ENCODE measurements at regions not wholly inside any gene's neighbourhood (a gene's known extent, or its start where the extent isn't known, plus 50 kb on each side); places are given as distances from the start of the nearest gene placed in this dataset.

DNA sequence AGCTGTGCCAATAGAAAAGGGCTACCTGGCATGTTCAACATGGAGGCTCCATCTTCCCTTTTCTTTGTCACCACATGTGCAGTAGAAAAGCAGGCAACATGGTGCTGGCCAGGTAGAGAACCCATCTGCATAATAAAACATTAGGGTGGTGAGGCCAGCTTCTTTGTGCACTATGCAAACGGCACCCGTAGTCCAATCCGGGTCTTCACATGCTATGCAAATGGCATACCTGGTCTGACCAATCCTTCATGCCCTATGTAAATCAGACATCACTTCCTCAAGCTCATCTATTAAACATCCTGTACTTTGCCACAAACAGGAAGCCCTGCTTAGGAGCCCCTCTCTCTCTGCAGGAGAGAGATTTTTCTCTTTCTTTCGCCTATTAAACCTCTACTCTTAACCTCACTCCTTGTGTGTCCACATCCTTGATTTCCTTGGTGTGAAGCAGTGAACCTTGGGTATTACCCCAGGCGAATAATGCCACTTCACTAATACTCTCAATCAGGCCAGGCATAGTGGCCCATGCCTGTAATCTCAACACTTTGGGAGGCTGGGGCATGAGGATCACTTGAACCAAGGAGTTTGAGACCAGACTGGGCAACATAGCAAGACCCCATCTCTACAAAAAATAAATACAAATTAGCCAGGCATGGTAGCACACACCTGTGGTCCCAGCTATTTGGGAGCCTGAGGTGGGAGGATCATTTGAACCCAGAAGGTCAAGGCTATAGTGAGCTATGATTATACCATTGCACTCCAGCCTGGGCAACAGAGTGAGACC is 111.3 kb upstream of the MRI1 start:
- H3K27ac ChIP-seq (ENCODE audit: low read length) = no peak overlapping the region

DNA sequence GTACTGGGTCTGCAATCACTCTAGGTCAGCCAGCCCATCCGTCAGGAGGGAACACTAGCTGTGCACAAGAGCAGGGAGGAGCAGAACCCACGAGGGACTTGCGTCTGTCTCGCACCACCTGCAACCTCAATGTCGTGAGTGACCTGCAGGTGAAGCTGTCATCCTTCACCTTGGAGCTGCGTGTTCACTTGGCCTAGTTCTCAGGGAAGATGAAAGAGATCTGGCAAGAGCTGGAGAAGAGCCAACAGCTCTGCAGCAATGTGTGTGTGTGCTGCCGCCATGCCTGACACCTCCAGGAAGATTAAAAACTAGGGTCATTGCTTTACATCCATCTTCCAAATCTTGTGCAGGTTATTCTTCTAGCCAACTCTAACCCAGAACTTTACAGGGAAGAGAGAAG is 117.6 kb upstream of the MRI1 start:
- H2AFZ ChIP-seq (ENCODE audit: low read depth, low read length) = no peak overlapping the region
- no peak overlapping the region for H3K4me2 ChIP-seq (ENCODE audit: low read length)
- no peak overlapping the region for H3K9ac ChIP-seq (ENCODE audit: low read length)
- no peaks in the 10 kb centered on the region for H3F3A ChIP-seq (ENCODE audit: insufficient read depth, low read length, poor library complexity, severe bottlenecking)
- H3K27ac ChIP-seq (ENCODE audit: low read length) = no peak overlapping the region
- H3K9me2 ChIP-seq (ENCODE audit: insufficient read depth, low read length) = no peaks in the 10 kb centered on the region
- no peaks in the 10 kb centered on the region for H4K20me1 ChIP-seq (ENCODE audit: insufficient read depth)
- TF ChIP-seq RAD21 (conservative IDR thresholded peaks at IDR 0.05) = no peak
- TF ChIP-seq, protein P1, sequence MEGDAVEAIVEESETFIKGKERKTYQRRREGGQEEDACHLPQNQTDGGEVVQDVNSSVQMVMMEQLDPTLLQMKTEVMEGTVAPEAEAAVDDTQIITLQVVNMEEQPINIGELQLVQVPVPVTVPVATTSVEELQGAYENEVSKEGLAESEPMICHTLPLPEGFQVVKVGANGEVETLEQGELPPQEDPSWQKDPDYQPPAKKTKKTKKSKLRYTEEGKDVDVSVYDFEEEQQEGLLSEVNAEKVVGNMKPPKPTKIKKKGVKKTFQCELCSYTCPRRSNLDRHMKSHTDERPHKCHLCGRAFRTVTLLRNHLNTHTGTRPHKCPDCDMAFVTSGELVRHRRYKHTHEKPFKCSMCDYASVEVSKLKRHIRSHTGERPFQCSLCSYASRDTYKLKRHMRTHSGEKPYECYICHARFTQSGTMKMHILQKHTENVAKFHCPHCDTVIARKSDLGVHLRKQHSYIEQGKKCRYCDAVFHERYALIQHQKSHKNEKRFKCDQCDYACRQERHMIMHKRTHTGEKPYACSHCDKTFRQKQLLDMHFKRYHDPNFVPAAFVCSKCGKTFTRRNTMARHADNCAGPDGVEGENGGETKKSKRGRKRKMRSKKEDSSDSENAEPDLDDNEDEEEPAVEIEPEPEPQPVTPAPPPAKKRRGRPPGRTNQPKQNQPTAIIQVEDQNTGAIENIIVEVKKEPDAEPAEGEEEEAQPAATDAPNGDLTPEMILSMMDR (IDR thresholded peaks at IDR 0.05; ENCODE audit: poor library complexity, severe bottlenecking) = no peak
- TF ChIP-seq SMC3 (conservative IDR thresholded peaks at IDR 0.05; ENCODE audit: poor library complexity) = no peak
- no peak for TF ChIP-seq TAF1 (IDR thresholded peaks at IDR 0.05; ENCODE audit: low read depth)
- no peak for TF ChIP-seq EP300 (conservative IDR thresholded peaks at IDR 0.05; ENCODE audit: poor library complexity, severe bottlenecking)
- no peak for TF ChIP-seq MXI1 (conservative IDR thresholded peaks at IDR 0.05; ENCODE audit: poor library complexity, severe bottlenecking)
- TF ChIP-seq, protein P2, sequence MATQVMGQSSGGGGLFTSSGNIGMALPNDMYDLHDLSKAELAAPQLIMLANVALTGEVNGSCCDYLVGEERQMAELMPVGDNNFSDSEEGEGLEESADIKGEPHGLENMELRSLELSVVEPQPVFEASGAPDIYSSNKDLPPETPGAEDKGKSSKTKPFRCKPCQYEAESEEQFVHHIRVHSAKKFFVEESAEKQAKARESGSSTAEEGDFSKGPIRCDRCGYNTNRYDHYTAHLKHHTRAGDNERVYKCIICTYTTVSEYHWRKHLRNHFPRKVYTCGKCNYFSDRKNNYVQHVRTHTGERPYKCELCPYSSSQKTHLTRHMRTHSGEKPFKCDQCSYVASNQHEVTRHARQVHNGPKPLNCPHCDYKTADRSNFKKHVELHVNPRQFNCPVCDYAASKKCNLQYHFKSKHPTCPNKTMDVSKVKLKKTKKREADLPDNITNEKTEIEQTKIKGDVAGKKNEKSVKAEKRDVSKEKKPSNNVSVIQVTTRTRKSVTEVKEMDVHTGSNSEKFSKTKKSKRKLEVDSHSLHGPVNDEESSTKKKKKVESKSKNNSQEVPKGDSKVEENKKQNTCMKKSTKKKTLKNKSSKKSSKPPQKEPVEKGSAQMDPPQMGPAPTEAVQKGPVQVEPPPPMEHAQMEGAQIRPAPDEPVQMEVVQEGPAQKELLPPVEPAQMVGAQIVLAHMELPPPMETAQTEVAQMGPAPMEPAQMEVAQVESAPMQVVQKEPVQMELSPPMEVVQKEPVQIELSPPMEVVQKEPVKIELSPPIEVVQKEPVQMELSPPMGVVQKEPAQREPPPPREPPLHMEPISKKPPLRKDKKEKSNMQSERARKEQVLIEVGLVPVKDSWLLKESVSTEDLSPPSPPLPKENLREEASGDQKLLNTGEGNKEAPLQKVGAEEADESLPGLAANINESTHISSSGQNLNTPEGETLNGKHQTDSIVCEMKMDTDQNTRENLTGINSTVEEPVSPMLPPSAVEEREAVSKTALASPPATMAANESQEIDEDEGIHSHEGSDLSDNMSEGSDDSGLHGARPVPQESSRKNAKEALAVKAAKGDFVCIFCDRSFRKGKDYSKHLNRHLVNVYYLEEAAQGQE (IDR thresholded peaks at IDR 0.05; ENCODE audit: borderline replicate concordance) = no peak
- TF ChIP-seq EZH2 (IDR thresholded peaks at IDR 0.05; ENCODE audit: borderline replicate concordance, insufficient read depth, low read length, poor library complexity, severe bottlenecking) = no peak
- no peak for TF ChIP-seq POLR2AphosphoS5 (IDR thresholded peaks at IDR 0.05)
- H3K79me2 ChIP-seq (replicated peaks; ENCODE audit: insufficient read depth, low read length) = no peaks in the 10 kb centered on the region
- H3K27me3 ChIP-seq (ENCODE audit: insufficient read depth, low read depth, low read length) = no peaks in the 10 kb centered on the region
- H3K4me3 ChIP-seq (ENCODE audit: low read length) = no peak overlapping the region
- no peaks in the 10 kb centered on the region for H3K9me3 ChIP-seq (ENCODE audit: low read length)
- H3K36me3 ChIP-seq (ENCODE audit: insufficient read depth, low read length) = no peaks in the 10 kb centered on the region

More for the DNA sequence above, 111.3 kb upstream of the MRI1 start:
- Histone ChIP-seq H3K79me2 (replicated peaks; ENCODE audit: insufficient read depth, low read length) (no peaks in the 10 kb centered on the region), H3K36me3 (ENCODE audit: insufficient read depth, low read length) (no peaks in the 10 kb centered on the region), H3K9me3 (ENCODE audit: low read length) (no peaks in the 10 kb centered on the region), H3K9ac (ENCODE audit: low read length) (no peak overlapping the region), H2AFZ (ENCODE audit: low read depth, low read length) (no peak overlapping the region), H3F3A (ENCODE audit: insufficient read depth, low read length, poor library complexity, severe bottlenecking) (no peaks in the 10 kb centered on the region), H3K4me3 (ENCODE audit: low read length) (no peak overlapping the region), H3K4me2 (ENCODE audit: low read length) (no peak overlapping the region), H3K9me2 (ENCODE audit: insufficient read depth, low read length) (no peaks in the 10 kb centered on the region), H3K27me3 (ENCODE audit: insufficient read depth, low read depth, low read length) (no peaks in the 10 kb centered on the region), H4K20me1 (ENCODE audit: insufficient read depth) (no peaks in the 10 kb centered on the region)
- no peak for TF ChIP-seq RAD21 (conservative IDR thresholded peaks at IDR 0.05)

Measured in neural cell (in vitro differentiated cells).